ENCODE measurements at regions not wholly inside any gene's neighbourhood (a gene's known extent, or its start where the extent isn't known, plus 50 kb on each side); places are given as distances from the start of the nearest gene placed in this dataset.

DNA sequence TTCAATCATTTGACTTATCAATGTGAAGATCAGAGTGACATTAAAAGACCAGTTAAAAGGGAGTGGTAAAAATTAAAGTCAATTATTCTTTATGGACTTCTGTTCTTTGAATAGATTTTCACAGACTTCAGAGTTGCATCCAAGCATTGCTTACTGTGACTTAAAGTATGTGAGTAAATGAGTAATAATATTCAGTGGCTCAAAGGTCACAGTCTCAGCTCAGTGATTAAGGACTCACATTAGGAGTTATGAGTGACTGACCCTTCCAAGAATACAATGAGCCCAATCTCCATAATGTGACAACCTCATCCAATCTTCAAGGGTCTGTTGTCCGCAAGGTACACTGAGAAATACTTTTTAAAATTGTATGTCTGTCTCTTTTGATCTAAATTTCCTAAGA lies 811.2 kb downstream of the BRINP1 start:
- DNase-seq (ENCODE audit: extremely low spot score), result no peak
- H3K4me3 ChIP-seq, result no peak overlapping the region
- no peaks in the 10 kb centered on the region for H3K27me3 ChIP-seq
- intact Hi-C loops (cut with DNase I), result no loop called here
- no peaks in the 10 kb centered on the region for H3K4me1 ChIP-seq
- H3K27ac ChIP-seq (replicated peaks in 1 of 4), result no peak overlapping the region
- WGBS, result 78% methylated on average over 1 of the region's 1 CpG
- TF ChIP-seq POLR2AphosphoS5 (IDR thresholded peaks at IDR 0.05), result no peak
- no peak for TF ChIP-seq EP300 (IDR thresholded peaks at IDR 0.05)
- TF ChIP-seq, protein P1, sequence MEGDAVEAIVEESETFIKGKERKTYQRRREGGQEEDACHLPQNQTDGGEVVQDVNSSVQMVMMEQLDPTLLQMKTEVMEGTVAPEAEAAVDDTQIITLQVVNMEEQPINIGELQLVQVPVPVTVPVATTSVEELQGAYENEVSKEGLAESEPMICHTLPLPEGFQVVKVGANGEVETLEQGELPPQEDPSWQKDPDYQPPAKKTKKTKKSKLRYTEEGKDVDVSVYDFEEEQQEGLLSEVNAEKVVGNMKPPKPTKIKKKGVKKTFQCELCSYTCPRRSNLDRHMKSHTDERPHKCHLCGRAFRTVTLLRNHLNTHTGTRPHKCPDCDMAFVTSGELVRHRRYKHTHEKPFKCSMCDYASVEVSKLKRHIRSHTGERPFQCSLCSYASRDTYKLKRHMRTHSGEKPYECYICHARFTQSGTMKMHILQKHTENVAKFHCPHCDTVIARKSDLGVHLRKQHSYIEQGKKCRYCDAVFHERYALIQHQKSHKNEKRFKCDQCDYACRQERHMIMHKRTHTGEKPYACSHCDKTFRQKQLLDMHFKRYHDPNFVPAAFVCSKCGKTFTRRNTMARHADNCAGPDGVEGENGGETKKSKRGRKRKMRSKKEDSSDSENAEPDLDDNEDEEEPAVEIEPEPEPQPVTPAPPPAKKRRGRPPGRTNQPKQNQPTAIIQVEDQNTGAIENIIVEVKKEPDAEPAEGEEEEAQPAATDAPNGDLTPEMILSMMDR (IDR thresholded peaks at IDR 0.05), result no peak
- TF ChIP-seq POLR2A (IDR thresholded peaks at IDR 0.05; ENCODE audit: low read depth), result no peak
- no peaks in the 10 kb centered on the region for H3K36me3 ChIP-seq
- no peaks in the 10 kb centered on the region for H3K9me3 ChIP-seq

DNA sequence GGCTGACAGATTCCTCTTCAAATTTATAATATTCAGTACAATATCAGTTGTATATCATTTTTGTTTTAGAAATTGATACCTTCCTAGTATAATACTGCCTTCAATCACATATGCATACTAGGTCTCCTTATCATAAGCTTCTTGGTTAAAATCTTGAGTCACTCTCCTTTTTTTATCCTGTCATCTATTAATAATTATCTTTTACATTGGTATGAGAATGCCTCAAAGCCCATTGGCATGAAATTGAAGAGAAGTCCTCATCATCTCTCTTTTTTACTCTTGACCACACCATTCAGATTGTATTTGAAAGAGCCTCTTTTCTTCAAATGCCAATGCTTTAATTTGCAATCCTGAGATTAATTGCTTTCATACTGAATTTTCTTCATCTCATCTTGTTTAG lies 810.3 kb downstream of the BRINP1 start:
- Histone ChIP-seq H3K4me3 (no peak overlapping the region), H3K27me3 (no peaks in the 10 kb centered on the region), H3K27ac (replicated peaks in 1 of 4) (no peak overlapping the region), H3K4me1 (no peaks in the 10 kb centered on the region), H3K9me3 (no peaks in the 10 kb centered on the region), H3K36me3 (no peaks in the 10 kb centered on the region)
- intact Hi-C loops (cut with DNase I), result no loop called here
- DNase-seq (ENCODE audit: extremely low spot score), result no peak
- TF ChIP-seq, protein P1 (IDR thresholded peaks at IDR 0.05), result no peak
- no peak for TF ChIP-seq POLR2AphosphoS5 (IDR thresholded peaks at IDR 0.05)

- H3K9me3 ChIP-seq, result no peaks in the 10 kb centered on the region
- WGBS, result 79% methylated on average over 3 of the region's 3 CpGs
- H3K4me1 ChIP-seq, result no peaks in the 10 kb centered on the region
- no peaks in the 10 kb centered on the region for H3K36me3 ChIP-seq
- TF ChIP-seq EP300 (IDR thresholded peaks at IDR 0.05) (no peak), POLR2AphosphoS5 (IDR thresholded peaks at IDR 0.05) (no peak), POLR2A (IDR thresholded peaks at IDR 0.05; ENCODE audit: low read depth) (no peak)
- TF ChIP-seq, protein P1 (IDR thresholded peaks at IDR 0.05), result no peak
- H3K27me3 ChIP-seq, result no peaks in the 10 kb centered on the region
- no peak overlapping the region for H3K4me3 ChIP-seq
- H3K27ac ChIP-seq (replicated peaks in 1 of 4), result no peak overlapping the region
- intact Hi-C loops (cut with DNase I), result no loop called here
- DNase-seq (ENCODE audit: extremely low spot score), result no peak
These were observed 808.2 kb downstream of the BRINP1 start for GRCh38 chr9:118561051-118561450.

DNA sequence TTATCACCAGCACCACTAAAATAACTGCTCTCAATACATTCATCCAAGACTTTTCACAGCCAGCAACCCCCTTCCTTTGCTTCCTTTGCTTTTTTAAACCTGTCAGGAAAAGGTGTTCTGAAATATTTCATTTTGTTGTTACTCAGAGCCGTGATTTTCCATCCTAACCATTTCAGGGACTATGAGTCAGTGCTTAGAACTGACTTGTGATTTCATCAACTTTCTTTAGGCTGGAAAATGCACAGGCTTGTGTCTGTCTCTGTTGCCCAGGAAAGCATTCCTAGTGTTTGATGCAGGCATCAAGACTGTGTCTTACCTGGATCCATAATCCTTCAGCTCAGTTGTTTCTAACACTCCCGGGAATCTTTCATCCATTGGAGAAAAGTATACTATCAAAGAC lies 805.6 kb downstream of the BRINP1 start:
- no peaks in the 10 kb centered on the region for H3K27me3 ChIP-seq
- no peaks in the 10 kb centered on the region for H3K36me3 ChIP-seq
- no peaks in the 10 kb centered on the region for H3K9me3 ChIP-seq
- intact Hi-C loops (cut with DNase I), result no loop called here
- DNase-seq (ENCODE audit: extremely low spot score), result no peak
- TF ChIP-seq POLR2A (IDR thresholded peaks at IDR 0.05; ENCODE audit: low read depth), result no peak
- no peak for TF ChIP-seq POLR2AphosphoS5 (IDR thresholded peaks at IDR 0.05)
- TF ChIP-seq, protein P1 (IDR thresholded peaks at IDR 0.05), result no peak
- TF ChIP-seq EP300 (IDR thresholded peaks at IDR 0.05), result no peak
- 69% methylated on average over 2 of the region's 2 CpGs for WGBS
- no peak overlapping the region for H3K27ac ChIP-seq (replicated peaks in 1 of 4)
- H3K4me3 ChIP-seq, result no peak overlapping the region
- H3K4me1 ChIP-seq, result no peaks in the 10 kb centered on the region

DNA sequence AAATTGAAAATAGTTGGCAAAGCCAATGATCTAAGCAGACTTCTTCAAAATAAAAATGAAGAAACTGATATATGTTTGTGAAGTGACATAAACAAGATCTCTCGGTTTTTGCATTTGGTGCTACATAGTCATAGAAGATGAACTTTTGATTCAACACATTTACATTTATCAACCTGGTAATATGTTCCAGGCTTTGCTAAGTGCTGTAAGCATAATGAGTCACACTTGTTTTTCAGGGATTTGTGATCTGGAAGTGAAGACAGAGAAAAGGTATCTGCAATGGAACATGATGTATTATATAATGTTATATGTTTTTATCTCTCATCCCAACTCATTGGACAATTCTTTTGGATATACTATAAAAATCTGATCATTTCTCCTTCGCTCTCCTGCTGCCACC lies 801.4 kb downstream of the BRINP1 start:
- Histone ChIP-seq H3K36me3 (no peaks in the 10 kb centered on the region), H3K9me3 (no peaks in the 10 kb centered on the region), H3K27me3 (no peaks in the 10 kb centered on the region), H3K4me3 (no peak overlapping the region), H3K4me1 (no peaks in the 10 kb centered on the region), H3K27ac (replicated peaks in 1 of 4) (no peak overlapping the region)
- no peak for DNase-seq (ENCODE audit: extremely low spot score)
- WGBS, result 83% methylated on average over 2 of the region's 2 CpGs
- TF ChIP-seq, protein P1 (IDR thresholded peaks at IDR 0.05), result no peak
- TF ChIP-seq EP300 (IDR thresholded peaks at IDR 0.05) (no peak), POLR2A (IDR thresholded peaks at IDR 0.05; ENCODE audit: low read depth) (no peak)
- intact Hi-C loops (cut with DNase I), result no loop called here

Data from esophagus muscularis mucosa (tissue), 4 donors.